Middle frontal gyrus (tissue), 1 donor: ENCODE measurements at regions not wholly inside any gene's neighbourhood (a gene's known extent, or its start where the extent isn't known, plus 50 kb on each side); places are given as distances from the start of the nearest gene placed in this dataset.
"Not testable (repeated sequence)": the region's sequence is repeated elsewhere in the genome, so short reads cannot be mapped to it uniquely, and the experiment has no call there.

ENCODE experiments used
- DNase-seq: peaks from one replicate; pipeline ENCODE4 v3.0.0-alpha.2; 2015; ENCODE audit warnings: low spot score; ENCODE audit errors: extremely low spot score

- no peak for DNase-seq
These were observed 466.4 kb downstream of the MED13L start for GRCh38 chr12:115811045-115811444.

- no peak for DNase-seq
These were observed 467.2 kb downstream of the MED13L start for GRCh38 chr12:115810122-115810901.

- no peak for DNase-seq
These were observed 471.5 kb downstream of the MED13L start for GRCh38 chr12:115806000-115806399.

- no peak for DNase-seq
These were observed 474.7 kb downstream of the MED13L start for GRCh38 chr12:115802767-115803166.

GRCh38 chr12:115801871-115802270 lies 475.6 kb downstream of the MED13L start:
- no peak for DNase-seq

GRCh38 chr12:115799610-115800009 lies 477.9 kb downstream of the MED13L start:
- DNase-seq: no peak

GRCh38 chr12:115798309-115798917 lies 479.1 kb downstream of the MED13L start:
- DNase-seq: no peak

GRCh38 chr12:115794659-115795081 lies 482.8 kb downstream of the MED13L start:
- DNase-seq: no peak

GRCh38 chr12:115791331-115791730 lies 486.2 kb downstream of the MED13L start:
- no peak for DNase-seq

GRCh38 chr12:115790526-115790925 lies 487.0 kb downstream of the MED13L start:
- no peak for DNase-seq

GRCh38 chr12:115786490-115786889 lies 491.0 kb downstream of the MED13L start:
- DNase-seq: not testable (repeated sequence)

GRCh38 chr12:115785548-115785947 lies 491.9 kb downstream of the MED13L start:
- no peak for DNase-seq

GRCh38 chr12:115776399-115776798 lies 501.1 kb downstream of the MED13L start:
- no peak for DNase-seq

- no peak for DNase-seq
These were observed 503.2 kb downstream of the MED13L start for GRCh38 chr12:115774148-115774895.

- DNase-seq: no peak
These were observed 505.9 kb downstream of the MED13L start for GRCh38 chr12:115771601-115772000.

- DNase-seq: no peak
These were observed 506.4 kb downstream of the MED13L start for GRCh38 chr12:115771065-115771464.

- DNase-seq: no peak
These were observed 506.9 kb downstream of the MED13L start for GRCh38 chr12:115770643-115771042.

GRCh38 chr12:115767916-115768315 lies 509.6 kb downstream of the MED13L start:
- no peak for DNase-seq

GRCh38 chr12:115763982-115764621 lies 513.4 kb downstream of the MED13L start:
- no peak for DNase-seq

GRCh38 chr12:115763376-115763775 lies 514.1 kb downstream of the MED13L start:
- no peak for DNase-seq

GRCh38 chr12:115762936-115763335 lies 514.6 kb downstream of the MED13L start:
- no peak for DNase-seq

GRCh38 chr12:115761784-115762183 lies 515.7 kb downstream of the MED13L start:
- no peak for DNase-seq
